ENCODE measurements at regions not wholly inside any gene's neighbourhood (a gene's known extent, or its start where the extent isn't known, plus 50 kb on each side); places are given as distances from the start of the nearest gene placed in this dataset.

DNA sequence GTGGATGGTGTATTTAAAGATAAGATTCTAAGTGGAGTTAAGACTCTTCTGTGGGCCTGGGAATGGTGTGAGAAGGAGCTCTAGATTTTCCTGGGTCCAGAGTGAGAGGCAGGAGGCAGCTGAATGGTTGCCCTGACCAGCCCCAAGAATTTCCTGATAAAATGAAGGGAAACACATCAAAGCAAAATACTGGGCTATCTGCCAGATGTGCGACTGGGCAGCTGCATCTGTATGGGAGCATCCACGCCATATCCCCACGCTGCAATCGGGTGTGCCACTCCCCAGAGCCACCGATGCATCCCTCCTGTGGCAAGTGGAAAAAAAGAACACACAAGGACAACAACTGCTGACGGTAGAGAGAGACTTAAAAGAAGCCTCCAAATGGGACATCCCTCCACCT is 84.3 kb upstream of the COX10 start:
- Histone ChIP-seq H3K27ac (ENCODE audit: low read depth, low read length) (no peak overlapping the region), H3K9me3 (ENCODE audit: control insufficient read depth, insufficient read depth, low read length) (no peaks in the 10 kb centered on the region), H3K27me3 (ENCODE audit: control insufficient read depth, insufficient read depth, low read length) (no peaks in the 10 kb centered on the region), H3K36me3 (ENCODE audit: control insufficient read depth, insufficient read depth, low read length) (no peaks in the 10 kb centered on the region), H3K4me1 (ENCODE audit: control insufficient read depth, insufficient read depth, low read length) (peaks cover 14% of the 10 kb centered on the region), H3K4me3 (ENCODE audit: low read depth, low read length) (no peak overlapping the region)
- peak in 1 of 6 donors; percentile 14 for DNase-seq (ENCODE audit: low read depth in 4 of 6, low spot score in 6 of 6)
- WGBS (ENCODE audit: insufficient coverage) = 57% methylated on average over 5 of the region's 6 CpGs

GRCh38 chr17:13986855-13987254 is 82.4 kb upstream of the COX10 start:
- Histone ChIP-seq H3K36me3 (ENCODE audit: control insufficient read depth, insufficient read depth, low read length) (no peaks in the 10 kb centered on the region), H3K4me3 (ENCODE audit: low read depth, low read length) (no peak overlapping the region), H3K4me1 (ENCODE audit: control insufficient read depth, insufficient read depth, low read length) (peaks cover 14% of the 10 kb centered on the region), H3K9me3 (ENCODE audit: control insufficient read depth, insufficient read depth, low read length) (no peaks in the 10 kb centered on the region), H3K27me3 (ENCODE audit: control insufficient read depth, insufficient read depth, low read length) (no peaks in the 10 kb centered on the region), H3K27ac (ENCODE audit: low read depth, low read length) (no peak overlapping the region)
- no peak for DNase-seq (ENCODE audit: low read depth in 4 of 6, low spot score in 6 of 6)
- 83% methylated on average over 1 of the region's 4 CpGs for WGBS (ENCODE audit: insufficient coverage)

DNA sequence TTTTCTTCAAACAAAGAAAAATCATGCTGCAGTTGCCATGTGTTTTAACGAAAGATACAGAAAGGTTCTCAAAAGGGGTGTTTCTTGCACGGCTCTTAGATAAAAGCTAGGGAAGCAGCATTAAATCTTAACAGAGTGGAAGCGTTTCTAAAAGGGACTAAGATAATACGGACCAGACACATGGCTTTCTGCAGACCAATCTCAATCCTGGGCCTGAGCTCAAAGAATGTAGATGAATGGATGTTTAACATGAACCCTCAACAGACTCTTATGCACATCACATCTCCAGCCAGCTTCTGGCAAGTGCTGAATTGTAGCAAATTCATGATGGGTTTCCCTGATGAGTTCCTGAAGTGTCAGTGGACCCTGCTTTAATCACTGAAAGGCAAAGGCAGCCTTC is 80.2 kb upstream of the COX10 start:
- no peaks in the 10 kb centered on the region for H3K27me3 ChIP-seq (ENCODE audit: control insufficient read depth, insufficient read depth, low read length)
- peaks cover 10% of the 10 kb centered on the region for H3K4me1 ChIP-seq (ENCODE audit: control insufficient read depth, insufficient read depth, low read length)
- H3K4me3 ChIP-seq (ENCODE audit: low read depth, low read length) = no peak overlapping the region
- DNase-seq (ENCODE audit: low read depth in 4 of 6, low spot score in 6 of 6) = peak in 2 of 6 donors; percentile 38 to 40
- H3K27ac ChIP-seq (ENCODE audit: low read depth, low read length) = no peak overlapping the region
- WGBS (ENCODE audit: insufficient coverage) = 74% methylated on average over 2 of the region's 4 CpGs
- no peaks in the 10 kb centered on the region for H3K9me3 ChIP-seq (ENCODE audit: control insufficient read depth, insufficient read depth, low read length)
- no peaks in the 10 kb centered on the region for H3K36me3 ChIP-seq (ENCODE audit: control insufficient read depth, insufficient read depth, low read length)

DNA sequence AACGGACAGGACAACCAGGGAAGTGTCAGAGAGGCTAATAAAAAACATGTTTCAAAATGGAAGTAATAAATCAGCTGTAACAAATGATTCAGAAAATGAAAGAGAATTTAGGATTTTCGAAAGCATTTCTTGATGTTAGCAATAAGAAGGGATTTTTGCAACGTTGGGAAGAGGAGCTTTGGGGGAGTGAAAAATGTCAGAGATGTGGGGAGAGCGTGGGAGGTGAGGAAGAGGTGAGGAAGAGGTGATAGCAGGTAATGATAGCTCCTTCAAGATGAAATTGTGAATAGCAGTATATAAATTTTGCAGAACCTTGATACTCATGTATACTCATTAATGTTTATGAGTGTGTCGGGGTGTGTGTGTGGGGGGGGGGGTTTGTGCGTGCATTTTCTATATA is 76.2 kb upstream of the COX10 start:
- H3K9me3 ChIP-seq (ENCODE audit: control insufficient read depth, insufficient read depth, low read length) = no peaks in the 10 kb centered on the region
- no peak for DNase-seq (ENCODE audit: low read depth in 4 of 6, low spot score in 6 of 6)
- 100% methylated on average over 3 of the region's 6 CpGs for WGBS (ENCODE audit: insufficient coverage)
- H3K4me3 ChIP-seq (ENCODE audit: low read depth, low read length) = no peak overlapping the region
- H3K27ac ChIP-seq (ENCODE audit: low read depth, low read length) = no peak overlapping the region
- no peaks in the 10 kb centered on the region for H3K4me1 ChIP-seq (ENCODE audit: control insufficient read depth, insufficient read depth, low read length)
- no peaks in the 10 kb centered on the region for H3K27me3 ChIP-seq (ENCODE audit: control insufficient read depth, insufficient read depth, low read length)
- no peaks in the 10 kb centered on the region for H3K36me3 ChIP-seq (ENCODE audit: control insufficient read depth, insufficient read depth, low read length)

DNA sequence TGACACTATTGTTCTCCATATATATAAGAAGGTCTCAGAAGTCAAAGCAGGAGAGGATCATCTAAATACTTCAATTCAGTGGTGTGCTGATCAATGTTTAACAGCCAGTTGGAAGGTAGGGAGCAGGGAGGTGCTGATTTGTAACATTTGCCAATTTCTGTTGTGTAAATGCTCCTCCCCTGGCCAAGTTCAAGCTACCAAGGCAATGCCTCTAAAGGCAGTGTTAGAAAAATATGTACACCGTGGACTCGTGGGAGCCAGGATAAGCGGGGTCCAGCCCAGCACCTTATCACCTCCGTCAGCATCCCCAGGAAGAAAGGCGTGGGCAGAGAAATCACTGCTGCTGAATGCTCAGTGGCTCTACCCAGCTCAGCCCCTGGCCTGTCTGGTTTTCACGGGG is 75.3 kb upstream of the COX10 start:
- H3K27me3 ChIP-seq (ENCODE audit: control insufficient read depth, insufficient read depth, low read length) = no peaks in the 10 kb centered on the region
- H3K4me3 ChIP-seq (ENCODE audit: low read depth, low read length) = no peak overlapping the region
- no peak for DNase-seq (ENCODE audit: low read depth in 4 of 6, low spot score in 6 of 6)
- H3K9me3 ChIP-seq (ENCODE audit: control insufficient read depth, insufficient read depth, low read length) = no peaks in the 10 kb centered on the region
- 90% methylated on average over 2 of the region's 6 CpGs for WGBS (ENCODE audit: insufficient coverage)
- H3K36me3 ChIP-seq (ENCODE audit: control insufficient read depth, insufficient read depth, low read length) = no peaks in the 10 kb centered on the region
- H3K4me1 ChIP-seq (ENCODE audit: control insufficient read depth, insufficient read depth, low read length) = no peaks in the 10 kb centered on the region
- no peak overlapping the region for H3K27ac ChIP-seq (ENCODE audit: low read depth, low read length)

GRCh38 chr17:13995856-13996271 is 73.4 kb upstream of the COX10 start:
- Histone ChIP-seq H3K27ac (ENCODE audit: low read depth, low read length) (no peak overlapping the region), H3K27me3 (ENCODE audit: control insufficient read depth, insufficient read depth, low read length) (no peaks in the 10 kb centered on the region), H3K4me3 (ENCODE audit: low read depth, low read length) (no peak overlapping the region), H3K4me1 (ENCODE audit: control insufficient read depth, insufficient read depth, low read length) (no peaks in the 10 kb centered on the region), H3K36me3 (ENCODE audit: control insufficient read depth, insufficient read depth, low read length) (no peaks in the 10 kb centered on the region), H3K9me3 (ENCODE audit: control insufficient read depth, insufficient read depth, low read length) (no peaks in the 10 kb centered on the region)
- DNase-seq (ENCODE audit: low read depth in 4 of 6, low spot score in 6 of 6) = peak in 1 of 6 donors; percentile 87
- no CpG with 5 or more reads among the region's 4 CpGs for WGBS (ENCODE audit: insufficient coverage)

DNA sequence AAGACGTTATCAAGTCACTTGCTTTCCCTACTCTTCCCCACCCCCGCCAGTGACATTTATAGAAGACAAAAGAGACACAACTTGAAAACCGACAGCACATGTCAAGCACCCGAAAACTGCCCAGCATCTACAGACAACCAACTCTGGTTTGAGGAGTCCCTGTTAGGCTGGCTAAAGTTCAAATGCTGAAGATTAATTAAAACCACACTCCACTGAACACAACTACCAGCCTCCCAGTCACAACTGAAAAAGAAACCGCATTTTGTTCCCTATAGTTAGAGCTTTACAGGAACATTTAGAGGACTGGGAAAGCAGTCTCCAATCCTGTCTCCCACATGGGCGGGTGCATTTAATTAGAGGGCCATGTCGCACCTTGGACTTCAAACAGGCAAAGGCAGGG is 73.0 kb upstream of the COX10 start:
- no peak overlapping the region for H3K27ac ChIP-seq (ENCODE audit: low read depth, low read length)
- no peaks in the 10 kb centered on the region for H3K36me3 ChIP-seq (ENCODE audit: control insufficient read depth, insufficient read depth, low read length)
- H3K4me3 ChIP-seq (ENCODE audit: low read depth, low read length) = no peak overlapping the region
- no peaks in the 10 kb centered on the region for H3K4me1 ChIP-seq (ENCODE audit: control insufficient read depth, insufficient read depth, low read length)
- no peak for DNase-seq (ENCODE audit: low read depth in 4 of 6, low spot score in 6 of 6)
- H3K27me3 ChIP-seq (ENCODE audit: control insufficient read depth, insufficient read depth, low read length) = no peaks in the 10 kb centered on the region
- WGBS (ENCODE audit: insufficient coverage) = 20% methylated on average over 1 of the region's 7 CpGs
- no peaks in the 10 kb centered on the region for H3K9me3 ChIP-seq (ENCODE audit: control insufficient read depth, insufficient read depth, low read length)

DNA sequence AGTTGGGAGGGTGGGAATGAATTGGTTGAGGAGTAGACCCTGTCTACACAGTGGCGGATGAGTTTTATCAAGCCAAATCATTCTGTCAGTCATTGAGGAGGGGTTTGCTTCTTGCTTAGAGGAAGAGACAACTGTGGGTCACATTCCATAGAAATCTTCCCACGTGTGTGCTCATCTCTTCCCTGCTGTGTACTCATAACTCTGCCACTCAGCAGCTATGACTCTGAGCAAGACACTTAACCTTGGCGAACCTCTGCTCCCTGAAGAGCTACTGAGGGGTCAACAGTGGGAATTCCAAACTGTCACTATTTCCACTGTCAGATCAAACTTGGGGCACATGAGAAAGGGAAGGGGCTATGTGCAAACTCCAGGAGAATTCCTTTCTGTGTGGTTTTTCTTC is 72.6 kb upstream of the COX10 start:
- no peaks in the 10 kb centered on the region for H3K27me3 ChIP-seq (ENCODE audit: control insufficient read depth, insufficient read depth, low read length)
- no peak for DNase-seq (ENCODE audit: low read depth in 4 of 6, low spot score in 6 of 6)
- H3K4me1 ChIP-seq (ENCODE audit: control insufficient read depth, insufficient read depth, low read length) = no peaks in the 10 kb centered on the region
- H3K9me3 ChIP-seq (ENCODE audit: control insufficient read depth, insufficient read depth, low read length) = no peaks in the 10 kb centered on the region
- WGBS (ENCODE audit: insufficient coverage) = 50% methylated on average over 2 of the region's 3 CpGs
- H3K36me3 ChIP-seq (ENCODE audit: control insufficient read depth, insufficient read depth, low read length) = no peaks in the 10 kb centered on the region
- no peak overlapping the region for H3K4me3 ChIP-seq (ENCODE audit: low read depth, low read length)
- H3K27ac ChIP-seq (ENCODE audit: low read depth, low read length) = no peak overlapping the region

- Histone ChIP-seq H3K4me1 (ENCODE audit: control insufficient read depth, insufficient read depth, low read length) (no peaks in the 10 kb centered on the region), H3K9me3 (ENCODE audit: control insufficient read depth, insufficient read depth, low read length) (peaks cover 2% of the 10 kb centered on the region), H3K36me3 (ENCODE audit: control insufficient read depth, insufficient read depth, low read length) (no peaks in the 10 kb centered on the region), H3K27ac (ENCODE audit: low read depth, low read length) (no peak overlapping the region), H3K27me3 (ENCODE audit: control insufficient read depth, insufficient read depth, low read length) (no peaks in the 10 kb centered on the region), H3K4me3 (ENCODE audit: low read depth, low read length) (no peak overlapping the region)
- WGBS (ENCODE audit: insufficient coverage) = 100% methylated on average over 1 of the region's 2 CpGs
- no peak for DNase-seq (ENCODE audit: low read depth in 4 of 6, low spot score in 6 of 6)
Measured at GRCh38 chr17:14004927-14005620, 64.2 kb upstream of the COX10 start.

DNA sequence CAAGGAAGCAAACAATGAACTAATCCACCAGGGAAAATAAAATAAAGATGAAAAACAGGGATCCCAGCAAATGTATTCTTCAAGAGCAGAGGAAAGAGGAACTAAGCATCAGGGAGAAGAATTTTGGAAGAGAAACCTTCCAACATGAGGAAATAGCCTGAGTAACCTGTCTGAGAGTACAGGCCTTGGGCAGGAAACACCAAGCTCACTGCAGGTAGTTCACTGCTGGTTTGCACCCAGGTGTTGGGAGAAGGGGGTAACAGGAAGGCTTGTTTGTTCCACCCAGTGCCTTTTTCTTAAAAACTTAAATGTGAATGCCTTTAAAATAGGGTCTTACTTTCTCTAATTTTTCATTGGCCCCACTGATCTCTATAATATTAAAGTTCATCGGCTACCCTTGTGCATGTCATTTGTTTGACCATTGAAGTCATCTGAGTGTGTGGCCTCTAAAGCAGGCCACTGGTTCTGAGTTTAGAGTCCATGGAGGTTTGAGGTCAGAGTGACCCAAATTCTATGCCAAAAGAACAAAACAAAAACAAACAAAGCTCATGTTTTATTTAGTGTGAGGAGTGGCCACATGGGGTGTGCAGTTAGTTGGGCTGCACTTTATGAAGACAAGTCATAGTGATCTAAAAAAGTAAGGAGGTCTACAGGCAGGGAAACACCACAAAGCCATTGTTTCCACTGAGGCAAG is 62.9 kb upstream of the COX10 start:
- H3K4me3 ChIP-seq (ENCODE audit: low read depth, low read length) = no peak overlapping the region
- no peaks in the 10 kb centered on the region for H3K27me3 ChIP-seq (ENCODE audit: control insufficient read depth, insufficient read depth, low read length)
- H3K9me3 ChIP-seq (ENCODE audit: control insufficient read depth, insufficient read depth, low read length) = peaks cover 2% of the 10 kb centered on the region
- DNase-seq (ENCODE audit: low read depth in 4 of 6, low spot score in 6 of 6) = no peak
- H3K36me3 ChIP-seq (ENCODE audit: control insufficient read depth, insufficient read depth, low read length) = no peaks in the 10 kb centered on the region
- WGBS (ENCODE audit: insufficient coverage) = 100% methylated on average over 1 of the region's 1 CpG
- no peaks in the 10 kb centered on the region for H3K4me1 ChIP-seq (ENCODE audit: control insufficient read depth, insufficient read depth, low read length)
- H3K27ac ChIP-seq (ENCODE audit: low read depth, low read length) = no peak overlapping the region
